AG04450 (cell line): ENCODE measurements at regions not wholly inside any gene's neighbourhood (a gene's known extent, or its start where the extent isn't known, plus 50 kb on each side); places are given as distances from the start of the nearest gene placed in this dataset.

Experiments
- CTCF ChIA-PET: fragments of 300-600, 350-600 bp; formaldehyde crosslinking; extraction: SDS; loops from one replicate; lab custom pipeline; 2022; ENCODE audit warnings: antibody characterized with exemption, inconsistent platforms; lab: Charles Lee
- POLR2A ChIA-PET: fragments of 350-600 bp; formaldehyde crosslinking; extraction: SDS; loops from one replicate; lab custom pipeline; 2021; ENCODE audit warnings: antibody characterized with exemption, inconsistent platforms; lab: Yijun Ruan, JAX
- DNase-seq: peaks from one replicate; pipeline ENCODE4 v3.0.0-alpha.2; 2011; ENCODE audit warnings: low read depth, low spot score
- H3K27ac ChIP-seq: one replicate; pipeline ENCODE4 v1.5.1; 2012; ENCODE audit warnings: low read depth, low read length, control low read depth
- H3K27me3 ChIP-seq: one replicate; pipeline ENCODE4 v1.6.0; 2012; ENCODE audit warnings: low read length; ENCODE audit not compliant: control insufficient read depth, insufficient read depth
- H3K4me3 ChIP-seq: 2 replicates; pipeline ENCODE4 v1.5.1; 2011; ENCODE audit warnings: mild to moderate bottlenecking, low read depth, low read length, control low read depth
- H3K9me3 ChIP-seq: 2 replicates; pipeline ENCODE4 v1.5.1; 2012; ENCODE audit warnings: low read length; ENCODE audit not compliant: control insufficient read depth, insufficient read depth
- TF ChIP-seq, protein P1 (sequence below): IDR thresholded peaks from 2 replicates; pipeline ENCODE4 v1.5.1; 2011; ENCODE audit warnings: low read depth, low read length, control low read depth, inconsistent platforms

DNA sequence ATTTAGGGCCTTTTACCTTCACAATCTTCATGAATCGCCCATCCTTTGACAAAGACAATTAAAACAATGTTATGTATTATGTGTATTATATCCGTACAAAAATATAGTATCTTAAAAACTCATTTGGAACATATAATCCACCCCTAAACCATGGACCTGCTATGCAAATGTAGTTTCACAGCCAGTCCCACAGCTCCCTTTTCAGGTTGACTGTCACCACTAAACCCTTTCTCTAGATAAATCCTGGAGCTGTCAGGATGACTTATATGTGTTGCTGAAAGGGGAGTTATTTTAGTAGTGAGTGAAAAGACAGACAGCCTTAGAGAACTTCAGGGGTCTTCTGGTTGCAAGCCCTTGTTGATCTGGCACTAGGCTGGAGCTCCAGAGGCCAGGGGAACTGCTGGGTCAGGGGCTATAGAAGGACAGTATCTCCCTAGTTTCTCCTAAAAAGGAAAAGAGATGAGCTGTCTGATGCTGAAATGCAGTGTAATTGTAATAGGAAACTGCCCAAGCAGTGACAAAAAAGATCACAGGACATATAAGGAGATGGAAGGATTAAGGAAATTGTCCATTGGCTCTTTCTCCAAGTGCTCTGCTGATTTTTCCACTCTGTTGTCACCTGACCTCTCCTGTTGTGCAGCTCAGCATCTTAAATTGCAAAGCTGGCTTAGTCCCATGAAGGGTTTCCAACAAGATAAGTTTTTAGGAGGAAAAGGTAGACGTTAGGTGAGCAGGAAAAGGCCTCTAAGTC is 127.7 kb downstream of the S1PR1 start:
- DNase-seq: no peak
- Histone ChIP-seq H3K27ac (no peak overlapping the region), H3K27me3 (no peaks in the 10 kb centered on the region), H3K9me3 (no peaks in the 10 kb centered on the region), H3K4me3 (no peak overlapping the region)
- ChIA-PET CTCF (interaction anchor here (0.7 to 2.3 kb wide), 3 partner anchors 10 to 55 kb away, joined by 3 to 17 read pairs (median 5); no protein-coding TSS in a partner anchor), POLR2A (interaction anchor here (1.0 kb wide), 1 partner anchor 67 kb away, joined by 3 read pairs; no protein-coding TSS in a partner anchor)
- TF ChIP-seq, protein P1, sequence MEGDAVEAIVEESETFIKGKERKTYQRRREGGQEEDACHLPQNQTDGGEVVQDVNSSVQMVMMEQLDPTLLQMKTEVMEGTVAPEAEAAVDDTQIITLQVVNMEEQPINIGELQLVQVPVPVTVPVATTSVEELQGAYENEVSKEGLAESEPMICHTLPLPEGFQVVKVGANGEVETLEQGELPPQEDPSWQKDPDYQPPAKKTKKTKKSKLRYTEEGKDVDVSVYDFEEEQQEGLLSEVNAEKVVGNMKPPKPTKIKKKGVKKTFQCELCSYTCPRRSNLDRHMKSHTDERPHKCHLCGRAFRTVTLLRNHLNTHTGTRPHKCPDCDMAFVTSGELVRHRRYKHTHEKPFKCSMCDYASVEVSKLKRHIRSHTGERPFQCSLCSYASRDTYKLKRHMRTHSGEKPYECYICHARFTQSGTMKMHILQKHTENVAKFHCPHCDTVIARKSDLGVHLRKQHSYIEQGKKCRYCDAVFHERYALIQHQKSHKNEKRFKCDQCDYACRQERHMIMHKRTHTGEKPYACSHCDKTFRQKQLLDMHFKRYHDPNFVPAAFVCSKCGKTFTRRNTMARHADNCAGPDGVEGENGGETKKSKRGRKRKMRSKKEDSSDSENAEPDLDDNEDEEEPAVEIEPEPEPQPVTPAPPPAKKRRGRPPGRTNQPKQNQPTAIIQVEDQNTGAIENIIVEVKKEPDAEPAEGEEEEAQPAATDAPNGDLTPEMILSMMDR: no peak

DNA sequence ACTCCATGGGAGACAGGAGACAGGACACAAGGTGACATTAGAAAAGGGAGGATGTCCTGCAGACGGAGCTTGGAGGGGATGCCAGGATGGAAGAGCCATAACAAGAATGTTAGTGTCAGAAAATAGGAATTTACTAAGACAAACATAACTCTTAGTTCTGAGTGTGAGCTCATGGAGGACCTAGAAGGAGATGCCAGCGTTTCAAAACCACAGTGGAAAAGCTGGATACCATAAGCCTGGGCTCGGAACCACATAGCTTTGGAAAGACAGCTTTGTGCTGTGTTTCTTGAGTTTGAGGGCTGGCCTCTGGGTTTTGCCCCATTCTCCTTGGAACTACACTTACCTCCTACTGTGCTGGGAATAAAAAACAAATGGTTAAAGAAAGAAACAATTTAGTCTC is 128.4 kb downstream of the S1PR1 start:
- no peak overlapping the region for H3K4me3 ChIP-seq
- ChIA-PET CTCF (interaction anchor here (0.7 to 2.0 kb wide), 2 partner anchors 10 to 56 kb away, joined by 3 to 17 read pairs; no protein-coding TSS in a partner anchor), POLR2A (no interaction called here)
- H3K27me3 ChIP-seq: no peaks in the 10 kb centered on the region
- DNase-seq: peak; percentile 11
- H3K27ac ChIP-seq: no peak overlapping the region
- TF ChIP-seq, protein P1: no peak
- no peaks in the 10 kb centered on the region for H3K9me3 ChIP-seq

GRCh38 chr1:101365878-101366277 is 129.1 kb downstream of the S1PR1 start:
- DNase-seq: no peak
- Histone ChIP-seq H3K9me3 (no peaks in the 10 kb centered on the region), H3K27me3 (no peaks in the 10 kb centered on the region), H3K4me3 (no peak overlapping the region), H3K27ac (no peak overlapping the region)
- ChIA-PET CTCF (interaction anchor here (2.0 to 3.6 kb wide), 2 partner anchors 8 to 57 kb away, joined by 17 to 28 read pairs; no protein-coding TSS in a partner anchor), POLR2A (no interaction called here)
- TF ChIP-seq, protein P1: no peak

DNA sequence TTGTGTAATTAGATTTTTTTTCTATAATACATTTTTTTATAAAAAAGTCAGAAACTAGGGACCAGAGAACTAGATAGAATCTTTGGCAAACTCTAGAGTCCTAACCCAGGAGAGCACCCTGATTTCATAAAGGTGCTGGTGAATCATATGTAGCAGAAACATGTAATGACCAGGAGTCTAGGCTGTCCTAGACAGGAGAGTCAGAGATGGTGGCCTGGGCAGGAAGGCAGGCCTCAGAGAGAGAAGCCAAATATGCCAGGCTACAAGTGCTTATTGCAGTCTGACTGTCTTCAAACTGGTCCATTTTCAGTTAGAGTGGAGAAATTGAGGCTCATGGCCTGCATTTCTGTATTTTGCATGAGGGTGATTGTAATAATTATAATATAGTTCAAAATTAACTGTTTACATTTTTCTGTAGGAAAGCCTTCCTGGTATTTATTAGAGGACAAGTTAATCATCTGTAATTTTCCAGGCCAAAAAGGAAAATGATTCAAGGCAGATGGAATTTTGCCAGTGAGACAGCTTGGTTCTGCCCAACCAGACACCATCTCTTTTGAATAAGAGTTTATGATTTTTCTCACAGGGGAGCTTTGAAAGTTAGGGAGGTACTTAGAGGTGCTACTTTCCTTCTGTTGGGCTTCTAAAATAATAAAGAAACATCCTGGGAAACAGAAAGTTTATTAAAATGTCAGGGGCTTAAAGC is 129.8 kb downstream of the S1PR1 start:
- Histone ChIP-seq H3K27ac (no peak overlapping the region), H3K9me3 (no peaks in the 10 kb centered on the region), H3K27me3 (no peaks in the 10 kb centered on the region), H3K4me3 (no peak overlapping the region)
- TF ChIP-seq, protein P1: no peak
- ChIA-PET POLR2A (no interaction called here), CTCF (interaction anchor here (2.3 to 3.6 kb wide), 2 partner anchors 9 to 57 kb away, joined by 15 to 28 read pairs; no protein-coding TSS in a partner anchor)
- DNase-seq: peak; percentile 8
